GM12878 (cell line): ENCODE measurements at regions not wholly inside any gene's neighbourhood (a gene's known extent, or its start where the extent isn't known, plus 50 kb on each side); places are given as distances from the start of the nearest gene placed in this dataset.

Source experiments
- CTCF ChIP-seq, 3 experiments: IDR thresholded peaks in 2 of 3; conservative IDR thresholded peaks in 1 of 3; 2 replicates each; pipeline ENCODE4 v1.5.1; 2011; ENCODE audit warnings: low read depth in 3 of 3, low read length in 3 of 3, mild to moderate bottlenecking in 3 of 3, control low read depth in 2 of 3, moderate library complexity in 2 of 3, inconsistent platforms in 1 of 3, mixed read lengths in 1 of 3; ENCODE audit not compliant: control insufficient read depth in 2 of 3, insufficient read depth in 1 of 3; ENCODE audit errors: extremely low read depth in 1 of 3
- TF ChIP-seq, protein P1 (sequence below): fragments of 450-650 bp; IDR thresholded peaks from 2 replicates; pipeline ENCODE4 v1.6.1; 2017; ENCODE audit warnings: mild to moderate bottlenecking

GRCh38 chr12:67726868-67727267, 78.3 kb downstream of the DYRK2 start:
- TF ChIP-seq CTCF (IDR thresholded peaks at IDR 0.05 in 2 of 3, conservative IDR thresholded peaks at IDR 0.05 in 1 of 3; ENCODE audit: control insufficient read depth in 2 of 3, extremely low read depth in 1 of 3, insufficient read depth in 1 of 3, low read depth in 3 of 3, low read length in 3 of 3), result no peak
- TF ChIP-seq, protein P1, sequence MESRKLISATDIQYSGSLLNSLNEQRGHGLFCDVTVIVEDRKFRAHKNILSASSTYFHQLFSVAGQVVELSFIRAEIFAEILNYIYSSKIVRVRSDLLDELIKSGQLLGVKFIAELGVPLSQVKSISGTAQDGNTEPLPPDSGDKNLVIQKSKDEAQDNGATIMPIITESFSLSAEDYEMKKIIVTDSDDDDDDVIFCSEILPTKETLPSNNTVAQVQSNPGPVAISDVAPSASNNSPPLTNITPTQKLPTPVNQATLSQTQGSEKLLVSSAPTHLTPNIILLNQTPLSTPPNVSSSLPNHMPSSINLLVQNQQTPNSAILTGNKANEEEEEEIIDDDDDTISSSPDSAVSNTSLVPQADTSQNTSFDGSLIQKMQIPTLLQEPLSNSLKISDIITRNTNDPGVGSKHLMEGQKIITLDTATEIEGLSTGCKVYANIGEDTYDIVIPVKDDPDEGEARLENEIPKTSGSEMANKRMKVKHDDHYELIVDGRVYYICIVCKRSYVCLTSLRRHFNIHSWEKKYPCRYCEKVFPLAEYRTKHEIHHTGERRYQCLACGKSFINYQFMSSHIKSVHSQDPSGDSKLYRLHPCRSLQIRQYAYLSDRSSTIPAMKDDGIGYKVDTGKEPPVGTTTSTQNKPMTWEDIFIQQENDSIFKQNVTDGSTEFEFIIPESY, result no peak
